PFSK-1 (cell line): ENCODE measurements at regions not wholly inside any gene's neighbourhood (a gene's known extent, or its start where the extent isn't known, plus 50 kb on each side); places are given as distances from the start of the nearest gene placed in this dataset.

Experiments used
- FOXP2 ChIP-seq: optimal IDR thresholded peaks from 2 replicates; pipeline ENCODE3; 2011; ENCODE audit warnings: borderline replicate concordance, control low read depth, inconsistent platforms; ENCODE audit not compliant: insufficient read depth; ENCODE audit errors: extremely low read length, extremely low read depth
- POLR2AphosphoS5 ChIP-seq: IDR thresholded peaks from 2 replicates; pipeline ENCODE4 v1.6.1; 2012; ENCODE audit warnings: low read depth, mild to moderate bottlenecking, control low read depth, low read length, moderate library complexity
- SIN3A ChIP-seq: IDR thresholded peaks from 2 replicates; pipeline ENCODE4 v1.6.1; 2012; ENCODE audit warnings: mild to moderate bottlenecking, low read length, moderate library complexity, borderline replicate concordance; ENCODE audit not compliant: insufficient read depth
- TAF1 ChIP-seq: IDR thresholded peaks from 2 replicates; pipeline ENCODE4 v1.6.1; 2012; ENCODE audit warnings: low read length, control low read depth, borderline replicate concordance; ENCODE audit not compliant: insufficient read depth
- TF ChIP-seq, protein P1 (sequence below), 2 experiments: IDR thresholded peaks; 2 replicates each; pipeline versions ENCODE4 v1.6.1 to v1.8.0; 2011 to 2012; ENCODE audit warnings: low read depth in 2 of 2, low read length in 2 of 2, control low read depth in 1 of 2, inconsistent platforms in 1 of 2, mild to moderate bottlenecking in 1 of 2, moderate library complexity in 1 of 2; ENCODE audit not compliant: insufficient read depth in 1 of 2

DNA sequence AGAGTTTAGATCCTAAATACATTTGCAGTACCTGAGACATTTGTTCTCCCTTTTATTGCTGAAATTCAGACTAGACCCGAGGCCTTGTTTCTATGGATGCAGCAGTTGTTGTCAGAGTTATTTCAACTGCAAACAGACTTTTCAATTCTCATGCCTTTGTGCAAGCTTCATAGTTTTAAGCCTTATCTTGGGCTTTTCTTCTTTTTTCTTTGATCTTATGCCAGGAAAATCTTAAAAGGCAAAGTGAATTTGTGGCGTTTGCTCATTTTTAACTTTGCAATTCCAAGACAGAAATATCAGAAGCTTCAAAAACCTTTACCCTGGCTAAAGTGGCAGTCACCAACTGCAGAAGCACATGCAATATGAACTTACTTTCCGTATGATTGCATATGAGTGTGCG, 576.7 kb downstream of the DIPK2A start:
- no peak for TF ChIP-seq TAF1
- TF ChIP-seq FOXP2, result no peak
- no peak for TF ChIP-seq POLR2AphosphoS5
- TF ChIP-seq, protein P1, sequence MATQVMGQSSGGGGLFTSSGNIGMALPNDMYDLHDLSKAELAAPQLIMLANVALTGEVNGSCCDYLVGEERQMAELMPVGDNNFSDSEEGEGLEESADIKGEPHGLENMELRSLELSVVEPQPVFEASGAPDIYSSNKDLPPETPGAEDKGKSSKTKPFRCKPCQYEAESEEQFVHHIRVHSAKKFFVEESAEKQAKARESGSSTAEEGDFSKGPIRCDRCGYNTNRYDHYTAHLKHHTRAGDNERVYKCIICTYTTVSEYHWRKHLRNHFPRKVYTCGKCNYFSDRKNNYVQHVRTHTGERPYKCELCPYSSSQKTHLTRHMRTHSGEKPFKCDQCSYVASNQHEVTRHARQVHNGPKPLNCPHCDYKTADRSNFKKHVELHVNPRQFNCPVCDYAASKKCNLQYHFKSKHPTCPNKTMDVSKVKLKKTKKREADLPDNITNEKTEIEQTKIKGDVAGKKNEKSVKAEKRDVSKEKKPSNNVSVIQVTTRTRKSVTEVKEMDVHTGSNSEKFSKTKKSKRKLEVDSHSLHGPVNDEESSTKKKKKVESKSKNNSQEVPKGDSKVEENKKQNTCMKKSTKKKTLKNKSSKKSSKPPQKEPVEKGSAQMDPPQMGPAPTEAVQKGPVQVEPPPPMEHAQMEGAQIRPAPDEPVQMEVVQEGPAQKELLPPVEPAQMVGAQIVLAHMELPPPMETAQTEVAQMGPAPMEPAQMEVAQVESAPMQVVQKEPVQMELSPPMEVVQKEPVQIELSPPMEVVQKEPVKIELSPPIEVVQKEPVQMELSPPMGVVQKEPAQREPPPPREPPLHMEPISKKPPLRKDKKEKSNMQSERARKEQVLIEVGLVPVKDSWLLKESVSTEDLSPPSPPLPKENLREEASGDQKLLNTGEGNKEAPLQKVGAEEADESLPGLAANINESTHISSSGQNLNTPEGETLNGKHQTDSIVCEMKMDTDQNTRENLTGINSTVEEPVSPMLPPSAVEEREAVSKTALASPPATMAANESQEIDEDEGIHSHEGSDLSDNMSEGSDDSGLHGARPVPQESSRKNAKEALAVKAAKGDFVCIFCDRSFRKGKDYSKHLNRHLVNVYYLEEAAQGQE (IDR thresholded peaks at IDR 0.05; ENCODE audit: insufficient read depth in 1 of 2, low read depth in 2 of 2, low read length in 2 of 2), result no peak
- no peak for TF ChIP-seq SIN3A

DNA sequence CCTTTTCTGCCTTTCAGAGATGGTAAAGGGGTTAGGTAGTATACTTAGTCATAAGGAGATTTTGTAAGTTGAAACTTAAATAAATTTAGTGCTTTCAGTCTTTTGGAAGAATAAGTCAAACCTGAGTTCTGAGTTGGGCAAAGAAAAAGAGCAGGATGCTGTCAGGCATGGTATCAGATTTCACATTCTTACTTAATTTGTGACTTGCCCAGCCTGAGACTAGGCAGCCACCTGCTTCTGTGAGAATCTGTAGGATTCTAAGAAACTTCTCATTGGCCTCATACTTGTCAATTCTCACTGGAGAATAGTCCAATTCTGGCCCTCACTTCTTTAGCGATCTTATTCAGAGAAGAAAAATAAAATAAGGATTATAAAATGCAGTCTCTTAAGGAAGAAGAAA, 577.5 kb downstream of the DIPK2A start:
- TF ChIP-seq TAF1 (no peak), FOXP2 (no peak), SIN3A (no peak), POLR2AphosphoS5 (no peak)
- TF ChIP-seq, protein P1 (IDR thresholded peaks at IDR 0.05; ENCODE audit: insufficient read depth in 1 of 2, low read depth in 2 of 2, low read length in 2 of 2), result no peak

DNA sequence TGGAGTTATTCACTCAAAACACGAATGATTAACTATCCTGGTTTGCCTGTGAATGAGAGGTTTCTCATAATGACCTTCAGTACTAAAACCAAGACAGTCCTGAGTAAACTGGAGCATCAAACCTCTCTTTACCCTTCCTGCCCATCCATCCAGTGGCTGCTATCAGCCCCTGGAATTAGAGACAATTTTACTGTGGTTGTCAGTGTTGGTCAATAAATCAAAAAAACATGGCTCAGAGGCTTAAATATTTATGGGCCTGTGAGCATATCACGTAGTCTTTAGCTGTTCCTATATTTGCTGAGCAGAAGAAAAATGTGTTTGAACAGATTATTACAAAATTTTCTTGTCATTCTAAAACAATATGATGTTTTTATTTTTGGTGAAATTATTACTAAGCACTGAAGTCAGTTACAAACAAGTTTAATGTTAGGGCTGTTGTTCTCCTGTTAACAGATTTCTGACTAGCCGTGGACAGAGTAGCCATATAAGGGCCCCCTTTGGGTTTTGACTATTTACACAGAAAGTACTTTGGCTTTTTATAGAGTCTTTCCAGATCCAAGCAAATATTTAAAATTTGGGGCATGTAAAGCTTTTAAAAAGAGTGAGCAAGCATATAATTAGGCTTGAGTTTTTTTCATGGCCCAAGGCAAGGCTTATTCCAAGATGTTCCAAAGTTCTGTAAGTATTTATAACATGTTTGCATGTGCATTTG, 580.9 kb downstream of the DIPK2A start:
- TF ChIP-seq FOXP2 (no peak), TAF1 (no peak), POLR2AphosphoS5 (no peak), SIN3A (no peak)
- TF ChIP-seq, protein P1 (IDR thresholded peaks at IDR 0.05; ENCODE audit: insufficient read depth in 1 of 2, low read depth in 2 of 2, low read length in 2 of 2), result no peak

DNA sequence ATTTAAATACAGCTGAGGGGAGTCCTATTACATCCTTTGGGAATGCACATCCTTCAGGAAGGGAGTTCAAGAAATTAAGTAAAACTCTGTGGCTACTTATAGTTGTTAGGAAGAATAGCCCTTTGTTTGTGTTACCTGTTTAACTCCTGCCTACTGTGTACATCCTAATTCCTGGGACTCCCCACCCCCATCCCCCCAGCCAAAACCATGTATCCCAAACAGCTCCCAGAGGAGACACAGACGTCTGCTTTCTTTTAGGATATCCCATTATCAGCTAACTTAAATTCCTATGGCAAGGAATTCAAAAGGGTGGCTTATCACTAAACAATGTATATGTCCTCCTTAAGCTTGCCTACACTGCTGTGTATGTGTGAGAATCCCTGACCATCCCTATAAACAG, 581.7 kb downstream of the DIPK2A start:
- TF ChIP-seq FOXP2 (no peak), SIN3A (no peak), POLR2AphosphoS5 (no peak), TAF1 (no peak)
- TF ChIP-seq, protein P1 (IDR thresholded peaks at IDR 0.05; ENCODE audit: insufficient read depth in 1 of 2, low read depth in 2 of 2, low read length in 2 of 2), result no peak

DNA sequence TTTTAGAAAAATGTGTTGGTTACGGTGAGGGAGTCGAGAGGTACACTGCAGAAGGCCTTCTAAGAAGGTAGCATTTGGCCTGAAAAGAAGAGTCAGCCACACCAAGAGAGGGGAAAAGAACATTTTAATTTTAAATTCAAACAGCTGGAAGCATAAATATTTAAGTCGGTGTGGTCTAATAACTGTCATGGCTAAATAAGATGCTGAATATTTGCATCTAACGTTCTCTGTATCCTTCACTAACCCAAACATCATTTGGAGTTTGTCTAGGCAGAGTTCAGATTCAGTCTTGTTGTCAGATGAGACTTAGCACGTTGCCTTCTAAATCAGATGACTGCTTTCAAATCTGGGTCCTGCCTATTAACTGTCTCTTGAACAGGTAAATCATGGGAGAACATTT, 583.3 kb downstream of the DIPK2A start:
- TF ChIP-seq, protein P1 (IDR thresholded peaks at IDR 0.05; ENCODE audit: insufficient read depth in 1 of 2, low read depth in 2 of 2, low read length in 2 of 2), result no peak
- TF ChIP-seq SIN3A (no peak), FOXP2 (no peak), POLR2AphosphoS5 (no peak), TAF1 (no peak)
